Trophoblast cell (in vitro differentiated cells and primary cell): ENCODE measurements at regions not wholly inside any gene's neighbourhood (a gene's known extent, or its start where the extent isn't known, plus 50 kb on each side); places are given as distances from the start of the nearest gene placed in this dataset.

ENCODE experiments used
- DNase-seq, 2 donors: peaks; one replicate each; pipeline ENCODE4 v3.0.0-alpha.2; 2016
- H2AFZ ChIP-seq: 2 replicates; pipeline ENCODE4 v1.6.1; 2013; ENCODE audit warnings: low read length, moderate library complexity, mild to moderate bottlenecking; ENCODE audit not compliant: insufficient read depth, poor library complexity
- H2AK5ac ChIP-seq: 2 replicates; pipeline ENCODE4 v1.6.1; 2013; ENCODE audit warnings: mild to moderate bottlenecking, low read length
- H2BK120ac ChIP-seq: 2 replicates; pipeline ENCODE4 v1.6.1; 2013; ENCODE audit warnings: low read length, mild to moderate bottlenecking, moderate library complexity; ENCODE audit not compliant: insufficient read depth, poor library complexity
- H2BK12ac ChIP-seq: 2 replicates; pipeline ENCODE4 v1.6.1; 2013; ENCODE audit warnings: mild to moderate bottlenecking, low read length, moderate library complexity
- H2BK5ac ChIP-seq: 2 replicates; pipeline ENCODE4 v1.6.1; 2013; ENCODE audit warnings: low read length, low read depth, moderate library complexity, mild to moderate bottlenecking; ENCODE audit not compliant: poor library complexity
- H3K14ac ChIP-seq: 2 replicates; pipeline ENCODE4 v1.6.1; 2013; ENCODE audit warnings: mild to moderate bottlenecking, low read length
- H3K18ac ChIP-seq: 2 replicates; pipeline ENCODE4 v1.6.1; 2013; ENCODE audit warnings: mild to moderate bottlenecking, low read length
- H3K23ac ChIP-seq: 2 replicates; pipeline ENCODE4 v1.6.1; 2013; ENCODE audit warnings: low read length
- H3K27ac ChIP-seq: 2 replicates; pipeline ENCODE4 v1.5.1; 2013; ENCODE audit warnings: low read depth, mild to moderate bottlenecking, inconsistent platforms, low read length, moderate library complexity
- H3K27me3 ChIP-seq: 2 replicates; pipeline ENCODE4 v1.6.1; 2013; ENCODE audit warnings: inconsistent platforms, mild to moderate bottlenecking, low read length, moderate library complexity; ENCODE audit not compliant: insufficient read depth
- H3K36me3 ChIP-seq, 2 experiments: 1 replicate in 1 of 2; 2 replicates in 1 of 2; pipeline ENCODE4 v1.6.1; 2013; ENCODE audit warnings: low read length in 2 of 2, mild to moderate bottlenecking in 2 of 2, moderate library complexity in 1 of 2; ENCODE audit not compliant: insufficient read depth in 2 of 2, control insufficient read depth in 1 of 2
- H3K4ac ChIP-seq: 2 replicates; pipeline ENCODE4 v1.6.1; 2013; ENCODE audit warnings: low read depth, mild to moderate bottlenecking, low read length, moderate library complexity
- H3K4me1 ChIP-seq, 2 experiments: 1 replicate in 1 of 2; 2 replicates in 1 of 2; pipeline ENCODE4 v1.6.1; 2013; ENCODE audit warnings: low read length in 2 of 2, mild to moderate bottlenecking in 2 of 2, moderate library complexity in 1 of 2; ENCODE audit not compliant: insufficient read depth in 2 of 2, control insufficient read depth in 1 of 2
- H3K4me2 ChIP-seq: 2 replicates; pipeline ENCODE4 v1.6.1; 2013; ENCODE audit warnings: inconsistent platforms, mild to moderate bottlenecking, low read length, moderate library complexity
- H3K4me3 ChIP-seq: 2 replicates; pipeline ENCODE4 v1.5.1; 2013; ENCODE audit warnings: mild to moderate bottlenecking, low read depth, low read length, inconsistent platforms
- H3K79me1 ChIP-seq: one replicate; pipeline ENCODE4 v1.6.1; 2013; ENCODE audit warnings: low read length
- H3K79me2 ChIP-seq: 2 replicates; pipeline ENCODE4 v1.6.1; 2013; ENCODE audit warnings: low read length, mild to moderate bottlenecking; ENCODE audit not compliant: control insufficient read depth, insufficient read depth, poor library complexity
- H3K9ac ChIP-seq: 2 replicates; pipeline ENCODE4 v1.6.1; 2013; ENCODE audit warnings: mild to moderate bottlenecking, low read length
- H3K9me3 ChIP-seq: 2 replicates; pipeline ENCODE4 v1.6.1; 2013; ENCODE audit warnings: low read depth, mild to moderate bottlenecking, control low read depth, inconsistent platforms, low read length; ENCODE audit not compliant: insufficient read depth
- H4K12ac ChIP-seq: 2 replicates; pipeline ENCODE4 v1.6.1; 2013; ENCODE audit warnings: low read depth, mild to moderate bottlenecking, low read length, moderate library complexity
- H4K8ac ChIP-seq: 2 replicates; pipeline ENCODE4 v1.6.1; 2013; ENCODE audit warnings: low read depth, mild to moderate bottlenecking, low read length, moderate library complexity
- H4K91ac ChIP-seq: one replicate; pipeline ENCODE4 v1.6.1; 2013; ENCODE audit warnings: low read depth, mild to moderate bottlenecking, low read length, moderate library complexity
- WGBS: extraction: QIAGEN DNeasy Blood & Tissue Kit; methylation state at CpG from one replicate; pipeline ENCODE4 v1.1.7; 2013; ENCODE audit warnings: missing lambda C conversion rate; ENCODE audit not compliant: insufficient read length, insufficient coverage; ENCODE audit errors: extremely low coverage; 5-methylcytosine and 5-hydroxymethylcytosine counted together

GRCh38 chr20:43393052-43393451 is 64.6 kb upstream of the SRSF6 start:
- H3K9me3 ChIP-seq: no peaks in the 10 kb centered on the region
- H2BK120ac ChIP-seq: no peak overlapping the region
- H3K9ac ChIP-seq: no peak overlapping the region
- WGBS: no CpG with 5 or more reads among the region's 3 CpGs
- no peak overlapping the region for H4K91ac ChIP-seq
- no peak overlapping the region for H2AK5ac ChIP-seq
- H3K4ac ChIP-seq: no peak overlapping the region
- no peak overlapping the region for H2BK12ac ChIP-seq
- no peak overlapping the region for H2BK5ac ChIP-seq
- no peaks in the 10 kb centered on the region for H3K79me2 ChIP-seq
- no peaks in the 10 kb centered on the region for H3K36me3 ChIP-seq
- H3K4me3 ChIP-seq: no peak overlapping the region
- H4K12ac ChIP-seq: no peak overlapping the region
- H2AFZ ChIP-seq: no peak overlapping the region
- H3K4me2 ChIP-seq: no peak overlapping the region
- H3K27me3 ChIP-seq: no peaks in the 10 kb centered on the region
- no peak overlapping the region for H3K23ac ChIP-seq
- H3K18ac ChIP-seq: no peak overlapping the region
- no peak overlapping the region for H4K8ac ChIP-seq
- H3K4me1 ChIP-seq: peaks cover 0 to 6% of the 10 kb centered on the region in 2 experiments
- no peak overlapping the region for H3K27ac ChIP-seq
- H3K14ac ChIP-seq: no peak overlapping the region
- no peak for DNase-seq
- no peaks in the 10 kb centered on the region for H3K79me1 ChIP-seq

- Histone ChIP-seq H2BK12ac (no peak overlapping the region), H4K12ac (no peak overlapping the region), H3K23ac (no peak overlapping the region), H3K36me3 (no peaks in the 10 kb centered on the region), H3K9ac (no peak overlapping the region), H3K4me1 (peaks cover 0 to 8% of the 10 kb centered on the region in 2 experiments), H3K79me2 (no peaks in the 10 kb centered on the region), H2BK5ac (no peak overlapping the region), H3K9me3 (no peaks in the 10 kb centered on the region), H3K14ac (no peak overlapping the region), H3K27ac (no peak overlapping the region), H3K4me3 (no peak overlapping the region), H3K79me1 (no peaks in the 10 kb centered on the region), H2AFZ (no peak overlapping the region), H3K18ac (no peak overlapping the region), H3K4ac (no peak overlapping the region), H4K91ac (no peak overlapping the region), H4K8ac (no peak overlapping the region), H2AK5ac (no peak overlapping the region), H3K4me2 (no peak overlapping the region), H2BK120ac (no peak overlapping the region), H3K27me3 (no peaks in the 10 kb centered on the region)
- WGBS: no CpG with 5 or more reads among the region's 5 CpGs
- DNase-seq: no peak
These were observed 65.1 kb upstream of the SRSF6 start for GRCh38 chr20:43392561-43392960.

DNA sequence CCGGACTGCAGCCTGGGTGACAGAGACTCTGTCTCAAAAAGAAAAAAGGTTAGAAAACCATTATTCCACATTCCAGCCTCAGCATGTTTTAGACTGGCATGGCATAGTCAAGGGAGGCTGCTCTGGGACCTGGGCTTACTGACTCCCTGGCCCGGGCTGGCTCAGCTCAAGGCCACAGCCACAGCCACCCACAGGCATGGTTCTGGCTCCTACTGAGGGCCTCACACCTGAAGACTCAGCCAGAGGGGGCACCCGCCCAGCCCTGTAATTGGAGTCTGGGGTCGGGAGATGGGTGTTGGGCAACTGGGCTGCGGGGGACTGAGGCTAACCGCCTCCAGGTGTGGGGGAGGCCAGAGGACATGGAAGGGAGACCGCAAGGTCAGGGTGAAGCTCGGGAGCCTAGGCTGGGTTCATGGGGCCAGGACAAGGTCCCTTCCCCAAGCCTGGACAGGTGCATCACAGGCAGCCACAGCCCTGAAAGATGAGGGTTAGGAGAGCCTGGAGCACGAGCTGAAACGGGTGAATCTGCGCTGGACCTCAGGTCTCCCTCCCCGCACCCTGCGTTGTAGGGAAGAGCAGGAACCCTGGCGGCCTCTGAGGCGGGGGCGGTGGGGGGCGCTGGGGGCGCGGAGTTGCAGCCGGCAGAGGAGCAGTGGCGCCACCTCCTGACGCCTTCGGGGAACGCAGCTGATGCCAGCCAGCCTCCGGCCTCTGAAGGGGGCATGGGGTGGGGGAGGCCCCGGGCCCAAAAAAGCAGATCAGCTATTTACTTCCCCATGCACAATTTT is 67.7 kb upstream of the SRSF6 start:
- Histone ChIP-seq H3K79me2 (no peaks in the 10 kb centered on the region), H2AK5ac (no peak overlapping the region), H4K8ac (no peak overlapping the region), H3K27ac (no peak overlapping the region), H4K12ac (no peak overlapping the region), H4K91ac (no peak overlapping the region), H3K79me1 (no peaks in the 10 kb centered on the region), H3K4me1 (peaks cover 0 to 8% of the 10 kb centered on the region in 2 experiments), H3K14ac (no peak overlapping the region), H2AFZ (no peak overlapping the region), H3K27me3 (no peaks in the 10 kb centered on the region), H2BK12ac (no peak overlapping the region), H3K23ac (no peak overlapping the region), H3K18ac (no peak overlapping the region), H3K36me3 (no peaks in the 10 kb centered on the region), H3K4me3 (no peak overlapping the region), H2BK5ac (no peak overlapping the region), H3K9ac (no peak overlapping the region), H3K4me2 (no peak overlapping the region), H2BK120ac (no peak overlapping the region), H3K9me3 (no peaks in the 10 kb centered on the region), H3K4ac (no peak overlapping the region)
- no CpG with 5 or more reads among the region's 26 CpGs for WGBS
- peak in 1 of 2 donors; percentile 46 for DNase-seq

DNA sequence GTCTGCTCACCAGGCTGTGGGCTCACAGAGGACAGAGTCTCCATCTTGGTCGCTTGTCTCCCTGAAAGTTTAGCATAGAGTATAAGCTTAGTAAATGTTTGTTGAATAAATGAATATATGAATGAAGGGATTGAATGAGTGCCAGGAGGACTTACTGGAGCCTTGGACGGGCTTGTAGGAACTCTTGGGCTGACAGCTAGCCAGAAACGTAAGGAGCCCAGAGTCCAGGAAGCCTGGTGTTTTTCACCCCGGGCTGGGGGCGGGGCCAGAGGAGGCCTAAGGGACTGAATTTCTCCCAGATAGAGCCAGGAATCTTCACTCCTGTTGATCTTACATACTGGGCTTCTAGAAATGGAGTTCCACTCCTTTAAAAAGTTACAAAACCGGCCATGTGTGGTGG is 68.5 kb upstream of the SRSF6 start:
- Histone ChIP-seq H3K23ac (no peak overlapping the region), H3K79me2 (no peaks in the 10 kb centered on the region), H2BK5ac (no peak overlapping the region), H3K9me3 (no peaks in the 10 kb centered on the region), H3K18ac (no peak overlapping the region), H3K27ac (no peak overlapping the region), H2AFZ (no peak overlapping the region), H2BK120ac (no peak overlapping the region), H4K12ac (no peak overlapping the region), H3K14ac (no peak overlapping the region), H3K27me3 (no peaks in the 10 kb centered on the region), H3K4ac (no peak overlapping the region), H3K36me3 (no peaks in the 10 kb centered on the region), H4K91ac (no peak overlapping the region), H3K4me2 (no peak overlapping the region), H3K4me3 (no peak overlapping the region), H3K79me1 (no peaks in the 10 kb centered on the region), H4K8ac (no peak overlapping the region), H3K4me1 (peaks cover 1 to 8% of the 10 kb centered on the region in 2 experiments), H2AK5ac (no peak overlapping the region), H3K9ac (no peak overlapping the region), H2BK12ac (no peak overlapping the region)
- peak; percentile 77 to 92 for DNase-seq
- no CpG with 5 or more reads among the region's 6 CpGs for WGBS
